ENCODE measurements at regions not wholly inside any gene's neighbourhood (a gene's known extent, or its start where the extent isn't known, plus 50 kb on each side); places are given as distances from the start of the nearest gene placed in this dataset.

DNA sequence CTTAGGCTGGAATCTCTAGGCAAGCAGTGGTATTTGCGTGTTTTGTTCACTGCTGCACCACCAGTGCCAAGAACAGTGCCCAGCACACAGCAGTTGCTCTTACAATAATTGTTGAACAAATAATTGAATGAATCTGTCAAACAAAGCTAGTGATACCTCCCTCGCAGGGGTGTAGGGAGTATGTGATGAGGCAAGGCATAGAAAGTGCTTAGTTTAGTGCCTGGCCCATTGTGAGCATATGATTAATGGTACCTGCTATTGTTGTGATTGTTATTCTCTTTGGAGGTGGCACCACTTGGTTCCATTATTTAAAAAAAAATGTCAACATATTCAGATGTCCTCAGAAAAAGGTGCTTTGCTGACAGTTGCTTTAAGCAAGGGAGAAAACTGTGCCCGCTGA is 210.1 kb upstream of the TBX3 start:
- TF ChIP-seq YY1 (IDR thresholded peaks at IDR 0.05; ENCODE audit: insufficient read depth, insufficient read length) (no peak), ZNF274 (IDR thresholded peaks at IDR 0.05; ENCODE audit: low read depth, low read length) (no peak), SUZ12 (IDR thresholded peaks at IDR 0.05; ENCODE audit: extremely low read depth, insufficient read depth, insufficient read length) (no peak)

All from NT2/D1 (cell line).